Kidney (tissue), 13 donors: ENCODE measurements at regions not wholly inside any gene's neighbourhood (a gene's known extent, or its start where the extent isn't known, plus 50 kb on each side); places are given as distances from the start of the nearest gene placed in this dataset.

ENCODE experiments used
- DNase-seq, 5 donors: peaks; one replicate each; pipeline ENCODE4 v3.0.0-alpha.2; 2013 to 2020
- FAIRE-seq: peaks from 2 replicates; lab custom pipeline; 2012; peaks lifted over from hg19 to GRCh38; lab: Jason Lieb, UNC
- H3K27ac ChIP-seq, 2 donors: one replicate each; pipeline ENCODE4 v1.7.0; 2013; ENCODE audit warnings: low read depth in 2 of 2, low read length in 2 of 2, inconsistent platforms in 1 of 2
- H3K27me3 ChIP-seq: one replicate; pipeline ENCODE4 v1.7.1; 2013; ENCODE audit warnings: low read length, inconsistent platforms; ENCODE audit not compliant: control insufficient read depth, insufficient read depth
- H3K36me3 ChIP-seq, 3 donors: one replicate each; pipeline versions ENCODE4 v1.7.0 to v1.7.1; 2013; ENCODE audit warnings: low read length in 3 of 3, control low read depth in 1 of 3, inconsistent platforms in 1 of 3; ENCODE audit not compliant: insufficient read depth in 3 of 3, control insufficient read depth in 2 of 3
- H3K4me1 ChIP-seq, 3 donors: one replicate each; pipeline versions ENCODE4 v1.7.0 to v1.7.1; 2013; ENCODE audit warnings: low read length in 3 of 3, inconsistent platforms in 1 of 3, low read depth in 1 of 3; ENCODE audit not compliant: control insufficient read depth in 2 of 3, insufficient read depth in 2 of 3
- H3K4me3 ChIP-seq, 3 donors: one replicate each; pipeline versions ENCODE4 v1.7.0 to v1.8.1; 2013; ENCODE audit warnings: low read length in 3 of 3, control low read depth in 1 of 3, inconsistent platforms in 1 of 3
- H3K9ac ChIP-seq, 3 donors: one replicate each; pipeline versions ENCODE4 v1.7.0 to v1.7.1; 2013; ENCODE audit warnings: low read length in 3 of 3, control low read depth in 1 of 3, inconsistent platforms in 1 of 3
- H3K9me3 ChIP-seq, 3 donors: one replicate each; pipeline versions ENCODE4 v1.7.0 to v1.7.1; 2013; ENCODE audit warnings: low read length in 3 of 3, control low read depth in 1 of 3, inconsistent platforms in 1 of 3; ENCODE audit not compliant: control insufficient read depth in 2 of 3, insufficient read depth in 1 of 3
- CTCF ChIP-seq: IDR thresholded peaks from 3 replicates; pipeline ENCODE4 v1.5.1; 2012; ENCODE audit warnings: mild to moderate bottlenecking, moderate library complexity, borderline replicate concordance; ENCODE audit not compliant: insufficient read depth; ENCODE audit errors: extremely low read depth
- intact Hi-C: fragments of 100-400 bp; cut with DNase I; formaldehyde crosslinking; loops from one replicate; pipeline ENCODE4 v1.11.1; 2022
- donor health status: control.
- donor health status: control.
- donor health status: control.
- donor health status: control.
- donor health status: control.
- donor health status: DM: yes; HTN: yes; CAD: no.
- donor health status: Normal renal cell carcinoma (clear cell type).

- FAIRE-seq = no peak
- H3K27ac ChIP-seq = no peak overlapping the region
- no peak for TF ChIP-seq CTCF
- H3K36me3 ChIP-seq = no peaks in the 10 kb centered on the region
- H3K9ac ChIP-seq = no peak overlapping the region
- no peak overlapping the region for H3K4me3 ChIP-seq
- no peaks in the 10 kb centered on the region for H3K9me3 ChIP-seq
- H3K27me3 ChIP-seq = no peaks in the 10 kb centered on the region
- no peaks in the 10 kb centered on the region for H3K4me1 ChIP-seq
- no peak for DNase-seq
- intact Hi-C loops = no loop called here
Measured at GRCh38 chr5:33375900-33376299, 64.9 kb upstream of the TARS1 start.

GRCh38 chr5:33379757-33380156 is 61.0 kb upstream of the TARS1 start:
- peak in 1 of 5 donors; percentile 18 for DNase-seq
- no peak overlapping the region for H3K27ac ChIP-seq
- no peaks in the 10 kb centered on the region for H3K4me1 ChIP-seq
- peak; percentile 38 for TF ChIP-seq CTCF
- no peaks in the 10 kb centered on the region for H3K9me3 ChIP-seq
- intact Hi-C loops = no loop called here
- no peaks in the 10 kb centered on the region for H3K36me3 ChIP-seq
- H3K27me3 ChIP-seq = no peaks in the 10 kb centered on the region
- H3K9ac ChIP-seq = no peak overlapping the region
- H3K4me3 ChIP-seq = no peak overlapping the region
- no peak for FAIRE-seq

GRCh38 chr5:33381243-33381642 is 59.5 kb upstream of the TARS1 start:
- DNase-seq (no peak), FAIRE-seq (no peak)
- no peaks in the 10 kb centered on the region for H3K27me3 ChIP-seq
- no peaks in the 10 kb centered on the region for H3K36me3 ChIP-seq
- H3K27ac ChIP-seq = no peak overlapping the region
- TF ChIP-seq CTCF = no peak
- no peaks in the 10 kb centered on the region for H3K4me1 ChIP-seq
- H3K4me3 ChIP-seq = no peak overlapping the region
- H3K9ac ChIP-seq = no peak overlapping the region
- peaks cover 0 to 8% (median 0%) of the 10 kb centered on the region in 3 donors for H3K9me3 ChIP-seq
- intact Hi-C loops = no loop called here
